ENCODE measurements at regions not wholly inside any gene's neighbourhood (a gene's known extent, or its start where the extent isn't known, plus 50 kb on each side); places are given as distances from the start of the nearest gene placed in this dataset.

DNA sequence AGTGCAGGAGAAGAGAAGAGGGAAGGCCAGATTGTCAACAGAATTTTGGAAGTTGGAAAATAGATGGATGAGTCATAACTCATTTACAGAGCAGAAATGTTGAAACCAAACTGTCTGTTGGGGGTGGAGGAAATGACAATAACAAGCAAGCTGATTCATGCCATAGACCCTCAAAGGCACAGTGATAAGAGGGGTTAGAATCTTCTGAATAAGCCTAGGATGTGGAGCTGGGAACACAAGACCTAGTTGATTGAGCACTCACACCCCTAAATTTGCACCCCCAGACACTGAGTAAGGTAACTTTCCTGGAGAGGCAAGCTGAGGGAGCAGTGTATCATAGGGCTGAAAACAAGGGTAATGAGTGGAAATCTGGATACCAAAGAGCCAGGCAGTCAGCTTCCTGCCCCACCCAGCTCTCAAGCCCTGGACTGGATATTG, 141.4 kb downstream of the SCG2 start:
- Mint-ChIP-seq H3K9me3 (peaks cover 5 to 20% of the 10 kb centered on the region in 2 experiments), H3K27me3 (ENCODE audit: low read depth) (peaks cover 33% of the 10 kb centered on the region), H3K4me1 (no peaks in the 10 kb centered on the region), H3K4me3 (no peak overlapping the region), H3K27ac (no peak overlapping the region; a peak in 1 of 7 replicates), H3K36me3 (ENCODE audit: insufficient read depth in 1 of 3, low read depth in 3 of 3) (peaks cover 0 to 8% (median 5%) of the 10 kb centered on the region in 3 experiments; a peak in 4 of 7 replicates)
- no peak overlapping the region for H3T11ph ChIP-seq (ENCODE audit: low read length)
- H3K9ac ChIP-seq (ENCODE audit: extremely low read depth, insufficient read length, low read length) = no peak overlapping the region
- no peaks in the 10 kb centered on the region for H3K9me3 ChIP-seq (ENCODE audit: control insufficient read depth, low read depth, low read length)
- H2BK12ac ChIP-seq (ENCODE audit: insufficient read length, low read depth, low read length) = no peak overlapping the region
- no peak overlapping the region for H2BK15ac ChIP-seq (ENCODE audit: low read depth, low read length)
- H2AFZ ChIP-seq (ENCODE audit: low read length) = no peak overlapping the region
- H4K5ac ChIP-seq (ENCODE audit: insufficient read length, low read depth, low read length) = no peak overlapping the region
- no peaks in the 10 kb centered on the region for H3K4me1 ChIP-seq (ENCODE audit: insufficient read depth, low read length)
- H2BK120ac ChIP-seq (ENCODE audit: low read depth, low read length, poor library complexity, severe bottlenecking) = no peak overlapping the region
- H2BK20ac ChIP-seq (ENCODE audit: low read depth, low read length, poor library complexity, severe bottlenecking) = no peak overlapping the region
- no peaks in the 10 kb centered on the region for H3K79me2 ChIP-seq (ENCODE audit: insufficient read depth, low read length)
- no peaks in the 10 kb centered on the region for H3K79me1 ChIP-seq (ENCODE audit: insufficient read depth, low read depth, low read length, poor library complexity, severe bottlenecking)
- H3K14ac ChIP-seq (ENCODE audit: insufficient read depth, low read length) = no peak overlapping the region
- H2AK5ac ChIP-seq (ENCODE audit: insufficient read length, low read length) = no peak overlapping the region
- H4K20me1 ChIP-seq (ENCODE audit: control insufficient read depth, insufficient read depth, insufficient read length) = no peaks in the 10 kb centered on the region
- H3K56ac ChIP-seq (ENCODE audit: insufficient read length, low read depth, low read length) = no peak overlapping the region
- no peaks in the 10 kb centered on the region for H3K23me2 ChIP-seq (ENCODE audit: insufficient read length, low read depth, low read length, poor library complexity, severe bottlenecking)
- H3K4me2 ChIP-seq (ENCODE audit: insufficient read depth, insufficient read length, low read length) = no peak overlapping the region
- H3K27me3 ChIP-seq (ENCODE audit: insufficient read depth, low read length) = no peaks in the 10 kb centered on the region
- no peak overlapping the region for H3K4ac ChIP-seq (ENCODE audit: low read depth, low read length)
- no peak for DNase-seq
- no peak overlapping the region for H2BK5ac ChIP-seq (ENCODE audit: insufficient read length, low read length)
- H3K27ac ChIP-seq (ENCODE audit: insufficient read length, low read depth, low read length) = no peak overlapping the region
- no peak overlapping the region for H4K8ac ChIP-seq (replicated peaks; ENCODE audit: insufficient read length, low read depth, low read length)
- no peak overlapping the region for H3K18ac ChIP-seq (ENCODE audit: insufficient read length, low read depth, low read length)
- TF ChIP-seq CTCF (conservative IDR thresholded peaks at IDR 0.05) = no peak
- no peak overlapping the region for H3K23ac ChIP-seq (ENCODE audit: insufficient read length, low read depth, low read length)
- no peak overlapping the region for H4K91ac ChIP-seq (ENCODE audit: insufficient read length, low read depth, low read length)

All from H9 (cell line).